ENCODE measurements at regions not wholly inside any gene's neighbourhood (a gene's known extent, or its start where the extent isn't known, plus 50 kb on each side); places are given as distances from the start of the nearest gene placed in this dataset.
"Not testable (repeated sequence)": the region's sequence is repeated elsewhere in the genome, so short reads cannot be mapped to it uniquely, and the experiment has no call there.

- TF ChIP-seq CTCF (IDR thresholded peaks at IDR 0.05; ENCODE audit: low read depth, low read length, missing input control); RAD21 (IDR thresholded peaks at IDR 0.05); YY1 (IDR thresholded peaks at IDR 0.05): not testable (repeated sequence)
These were observed 186.3 kb downstream of the AEBP2 start for GRCh38 chr12:19625551-19625950.
